Mucosa of descending colon (tissue), 3 donors: ENCODE measurements at regions not wholly inside any gene's neighbourhood (a gene's known extent, or its start where the extent isn't known, plus 50 kb on each side); places are given as distances from the start of the nearest gene placed in this dataset.

Source experiments
- ATAC-seq: fragments of 200-7000 bp; cut with Tn5 transposase; one replicate; pipeline ENCODE4 v1.9.1; 2020; ENCODE audit warnings: mild to moderate bottlenecking, moderate library complexity
- DNase-seq, 3 donors: peaks; one replicate each; pipeline ENCODE4 v3.0.0-alpha.2; 2020
- H3K36me3 ChIP-seq: fragments of 200-600 bp; one replicate; pipeline ENCODE4 v1.8.0; 2021; ENCODE audit warnings: low read depth, mild to moderate bottlenecking
- H3K4me1 ChIP-seq: fragments of 200-600 bp; one replicate; pipeline ENCODE4 v1.8.0; 2021; ENCODE audit warnings: low read depth, mild to moderate bottlenecking
- H3K4me3 ChIP-seq: fragments of 200-600 bp; one replicate; pipeline ENCODE4 v1.8.0; 2021; ENCODE audit warnings: mild to moderate bottlenecking
- H3K9me3 ChIP-seq: fragments of 200-600 bp; one replicate; pipeline ENCODE4 v1.8.0; 2021; ENCODE audit warnings: mild to moderate bottlenecking
- intact Hi-C, 2 donors: fragments of 100-400 bp; cut with DNase I in 1 of 2; cut with micrococcal nuclease in 1 of 2; formaldehyde crosslinking; loops; one replicate each; pipeline versions ENCODE4 v1.11.0 to v1.11.1; 2022; cut with DNase I, micrococcal nuclease
- TF ChIP-seq, protein P1 (sequence below): fragments of 200-600 bp; IDR thresholded peaks from one replicate; pipeline ENCODE4 v1.8.0; 2022; ENCODE audit warnings: antibody characterized with exemption, mild to moderate bottlenecking
- donor health status: DM: no; HTN: no; CAD: no; lungs with moderate emphysema.
- donor health status: DM: no; HTN: no; CAD: no.
- donor health status: DM: no; HTN: yes; CAD: no.

DNA sequence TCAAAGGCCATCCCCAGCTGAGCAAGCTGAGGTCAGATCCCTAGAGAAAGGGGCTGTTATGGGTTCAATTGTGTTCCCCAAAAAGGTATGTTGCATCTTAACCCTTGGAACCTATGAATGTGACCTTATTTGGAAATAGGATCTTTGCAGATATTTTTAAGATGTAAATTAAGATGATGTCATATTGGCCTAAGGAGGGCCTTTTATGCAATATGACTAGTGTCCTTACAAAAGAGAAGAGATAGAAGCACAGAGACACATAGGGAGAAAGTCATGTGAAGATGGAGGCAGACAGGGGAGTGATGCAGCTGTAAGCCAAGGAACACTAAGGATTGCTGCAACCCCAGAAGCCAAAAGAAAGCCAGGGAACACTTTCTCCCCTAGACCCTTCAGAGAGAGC lies 144.3 kb upstream of the TAB2 start:
- Histone ChIP-seq H3K9me3 (no peaks in the 10 kb centered on the region), H3K4me3 (no peak overlapping the region), H3K4me1 (no peaks in the 10 kb centered on the region), H3K36me3 (no peaks in the 10 kb centered on the region)
- no peak for DNase-seq
- intact Hi-C loops: no loop called here
- TF ChIP-seq, protein P1, sequence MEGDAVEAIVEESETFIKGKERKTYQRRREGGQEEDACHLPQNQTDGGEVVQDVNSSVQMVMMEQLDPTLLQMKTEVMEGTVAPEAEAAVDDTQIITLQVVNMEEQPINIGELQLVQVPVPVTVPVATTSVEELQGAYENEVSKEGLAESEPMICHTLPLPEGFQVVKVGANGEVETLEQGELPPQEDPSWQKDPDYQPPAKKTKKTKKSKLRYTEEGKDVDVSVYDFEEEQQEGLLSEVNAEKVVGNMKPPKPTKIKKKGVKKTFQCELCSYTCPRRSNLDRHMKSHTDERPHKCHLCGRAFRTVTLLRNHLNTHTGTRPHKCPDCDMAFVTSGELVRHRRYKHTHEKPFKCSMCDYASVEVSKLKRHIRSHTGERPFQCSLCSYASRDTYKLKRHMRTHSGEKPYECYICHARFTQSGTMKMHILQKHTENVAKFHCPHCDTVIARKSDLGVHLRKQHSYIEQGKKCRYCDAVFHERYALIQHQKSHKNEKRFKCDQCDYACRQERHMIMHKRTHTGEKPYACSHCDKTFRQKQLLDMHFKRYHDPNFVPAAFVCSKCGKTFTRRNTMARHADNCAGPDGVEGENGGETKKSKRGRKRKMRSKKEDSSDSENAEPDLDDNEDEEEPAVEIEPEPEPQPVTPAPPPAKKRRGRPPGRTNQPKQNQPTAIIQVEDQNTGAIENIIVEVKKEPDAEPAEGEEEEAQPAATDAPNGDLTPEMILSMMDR: no peak
- ATAC-seq: no peak

DNA sequence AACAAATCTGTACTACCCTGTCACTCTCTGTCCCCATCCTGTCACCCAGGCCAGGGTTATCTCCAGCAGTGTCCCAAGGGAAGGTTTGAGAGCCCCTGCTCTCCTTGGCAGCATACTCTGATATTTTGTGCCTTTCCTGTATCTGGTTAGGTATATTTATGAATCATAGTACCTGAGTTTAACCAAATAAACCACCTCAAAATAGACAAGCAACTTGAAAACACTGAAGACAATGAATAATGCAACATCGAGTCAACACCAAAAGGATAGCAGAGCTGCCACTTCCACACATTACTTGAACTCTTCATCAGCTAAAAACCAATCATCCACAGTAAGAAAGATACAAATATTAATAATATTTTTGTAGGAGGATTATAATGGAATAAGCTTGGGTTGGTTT lies 142.6 kb upstream of the TAB2 start:
- intact Hi-C loops: no loop called here
- H3K9me3 ChIP-seq: no peaks in the 10 kb centered on the region
- H3K4me3 ChIP-seq: no peak overlapping the region
- TF ChIP-seq, protein P1: no peak
- DNase-seq: no peak
- no peaks in the 10 kb centered on the region for H3K36me3 ChIP-seq
- no peaks in the 10 kb centered on the region for H3K4me1 ChIP-seq
- no peak for ATAC-seq

DNA sequence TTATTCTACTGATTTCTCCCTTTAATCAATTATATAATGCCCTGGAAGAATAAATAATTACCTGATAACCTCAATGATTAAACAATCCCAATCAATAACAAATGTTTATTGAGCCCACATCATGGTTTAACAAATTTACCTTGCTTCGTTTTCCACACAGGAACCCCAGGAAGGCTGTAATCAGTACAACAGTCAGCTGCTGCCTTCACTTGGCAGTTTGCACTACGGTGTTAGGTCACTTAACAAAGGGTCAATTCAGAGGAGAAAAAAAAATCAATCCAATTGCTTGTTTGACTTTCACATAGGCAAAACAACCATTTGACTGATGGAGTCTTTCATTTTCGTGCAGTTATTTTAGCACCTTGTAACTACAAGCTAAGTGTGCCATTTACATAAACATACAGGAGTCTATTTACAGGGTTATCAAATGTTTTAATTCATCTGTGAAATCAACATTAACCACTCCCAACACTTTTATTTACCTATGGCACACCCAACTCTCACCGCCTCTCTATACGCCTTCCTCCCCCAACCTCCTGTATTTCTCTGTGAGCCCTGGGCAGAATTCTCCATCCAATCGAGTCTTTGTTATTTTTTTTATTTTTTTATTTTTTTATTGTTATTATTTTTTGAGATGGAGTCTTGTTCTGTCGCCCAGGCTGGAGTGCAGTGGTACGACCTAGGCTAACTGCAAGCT lies 140.4 kb upstream of the TAB2 start:
- Histone ChIP-seq H3K4me3 (no peak overlapping the region), H3K4me1 (no peaks in the 10 kb centered on the region), H3K36me3 (no peaks in the 10 kb centered on the region), H3K9me3 (no peaks in the 10 kb centered on the region)
- intact Hi-C loops: no loop called here
- DNase-seq (peak in 1 of 3 donors; percentile 13), ATAC-seq (peak; percentile 74)
- TF ChIP-seq, protein P1: no peak

DNA sequence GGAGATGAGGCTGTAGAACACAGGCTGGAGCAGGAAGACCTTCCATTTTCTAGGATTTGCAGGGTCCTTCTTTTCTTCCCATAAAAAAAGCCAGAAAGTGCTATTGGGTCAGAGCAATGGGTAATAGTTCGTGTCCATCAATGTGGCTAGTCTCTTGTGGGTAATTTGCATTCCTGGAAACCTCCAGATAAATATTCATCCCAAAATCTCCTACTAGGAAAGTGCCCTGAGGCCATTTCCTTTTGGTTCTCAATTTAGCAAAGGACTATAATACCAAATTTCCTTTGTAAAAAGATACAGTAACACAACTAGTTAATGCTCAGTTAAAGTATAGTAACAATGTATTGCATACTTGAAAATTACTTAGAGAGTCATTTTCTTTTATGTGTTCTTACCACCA lies 138.1 kb upstream of the TAB2 start:
- H3K4me3 ChIP-seq: no peak overlapping the region
- ATAC-seq (no peak), DNase-seq (no peak)
- no peaks in the 10 kb centered on the region for H3K4me1 ChIP-seq
- TF ChIP-seq, protein P1: no peak
- intact Hi-C loops: no loop called here
- H3K36me3 ChIP-seq: no peaks in the 10 kb centered on the region
- H3K9me3 ChIP-seq: peaks cover under 1% of the 10 kb centered on the region

DNA sequence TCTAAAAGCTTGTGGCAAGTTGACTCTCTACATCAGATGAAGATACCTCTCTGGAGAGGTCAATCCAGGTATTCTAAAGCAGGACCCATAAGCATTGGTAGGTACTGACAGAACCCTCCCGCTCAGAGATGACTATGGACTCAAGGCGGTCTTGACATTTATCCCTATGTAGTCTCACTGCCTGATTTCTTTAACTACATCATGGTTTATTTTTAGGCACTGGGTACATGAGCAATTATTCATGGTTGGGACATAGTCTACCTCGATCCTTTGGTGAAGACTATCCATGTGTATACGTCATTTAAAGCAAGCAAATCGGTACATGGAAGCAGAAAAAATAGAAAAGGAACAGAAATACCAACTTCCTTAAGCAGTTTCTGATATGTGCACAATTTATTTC lies 136.2 kb upstream of the TAB2 start:
- H3K4me1 ChIP-seq: no peaks in the 10 kb centered on the region
- no peak overlapping the region for H3K4me3 ChIP-seq
- no peak for DNase-seq
- ATAC-seq: no peak
- intact Hi-C loops: no loop called here
- TF ChIP-seq, protein P1: no peak
- peaks cover 10% of the 10 kb centered on the region for H3K9me3 ChIP-seq
- no peaks in the 10 kb centered on the region for H3K36me3 ChIP-seq

DNA sequence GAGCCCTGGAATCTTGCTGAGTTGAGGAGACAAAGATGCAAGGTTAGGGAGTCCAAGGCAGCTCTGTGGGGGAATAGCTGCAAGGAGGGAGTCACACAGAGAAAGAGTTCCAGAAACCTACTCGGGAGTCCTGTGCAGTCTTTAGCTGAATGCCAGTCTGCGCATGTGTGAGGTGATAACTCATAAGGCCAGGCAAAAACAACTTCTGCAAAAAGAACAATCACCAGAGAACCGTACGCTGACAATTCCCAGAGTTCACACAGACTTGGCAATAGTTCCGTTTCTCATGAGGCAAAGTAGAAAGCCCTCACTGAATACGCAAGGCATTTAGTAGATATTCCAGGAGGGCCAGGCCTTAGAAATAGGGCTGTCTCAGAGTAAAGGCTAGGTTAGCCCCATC lies 135.2 kb upstream of the TAB2 start:
- Histone ChIP-seq H3K9me3 (peaks cover 17% of the 10 kb centered on the region), H3K4me3 (no peak overlapping the region), H3K36me3 (no peaks in the 10 kb centered on the region), H3K4me1 (no peaks in the 10 kb centered on the region)
- DNase-seq (no peak), ATAC-seq (no peak)
- intact Hi-C loops: no loop called here
- TF ChIP-seq, protein P1: no peak
